Endothelial cell of umbilical vein (primary cell): ENCODE measurements at regions not wholly inside any gene's neighbourhood (a gene's known extent, or its start where the extent isn't known, plus 50 kb on each side); places are given as distances from the start of the nearest gene placed in this dataset.

Source experiments
- BruUV-seq: library from RNA; stranded (reverse); fragments of 400-500 nt; replicated peaks from 2 replicates; lab custom pipeline; 2021; lab: Mats Ljungman, UMichigan
- CTCF ChIA-PET: fragments of 300-600, 350-600 bp; sonication (Branson Sonifier 250); formaldehyde crosslinking; loops from one replicate; lab custom pipeline; 2021; ENCODE audit warnings: antibody characterized with exemption, inconsistent platforms; lab: Charles Lee
- POLR2A ChIA-PET: fragments of 300-600, 350-600 bp; sonication (Branson Sonifier 250); formaldehyde crosslinking; loops from one replicate; lab custom pipeline; 2021; ENCODE audit warnings: antibody characterized with exemption, inconsistent platforms; lab: Charles Lee
- DNase-seq: peaks from one replicate; pipeline ENCODE4 v3.0.0-alpha.2; 2011; ENCODE audit warnings: low read depth, low spot score
- FAIRE-seq: peaks from 2 replicates; lab custom pipeline; 2011; peaks lifted over from hg19 to GRCh38; lab: Jason Lieb, UNC
- H2AFZ ChIP-seq: 2 replicates; pipeline ENCODE4 v1.6.0; 2012; ENCODE audit warnings: low read depth, low read length, control low read depth, inconsistent platforms
- H3K27ac ChIP-seq: 2 replicates; pipeline ENCODE4 v1.5.1; 2011; ENCODE audit warnings: low read depth, mild to moderate bottlenecking, control low read depth, low read length, moderate library complexity; ENCODE audit not compliant: insufficient read depth
- H3K27me3 ChIP-seq, 2 experiments: 2 replicates each; pipeline versions ENCODE4 v1.6.0 to v1.6.1; 2011; ENCODE audit warnings: low read length in 2 of 2, mixed read lengths in 1 of 2; ENCODE audit not compliant: control insufficient read depth in 2 of 2, insufficient read depth in 2 of 2
- H3K36me3 ChIP-seq, 2 experiments: 2 replicates in 1 of 2; 3 replicates in 1 of 2; pipeline ENCODE4 v1.5.1; 2011; ENCODE audit warnings: low read length in 2 of 2, mild to moderate bottlenecking in 1 of 2, moderate library complexity in 1 of 2; ENCODE audit not compliant: control insufficient read depth in 2 of 2, insufficient read depth in 2 of 2; ENCODE audit errors: extremely low read depth in 1 of 2
- H3K4me1 ChIP-seq: 3 replicates; pipeline ENCODE4 v1.5.1; 2011; ENCODE audit warnings: mild to moderate bottlenecking, low read length; ENCODE audit not compliant: control insufficient read depth, insufficient read depth; ENCODE audit errors: extremely low read depth
- H3K4me2 ChIP-seq: 2 replicates; pipeline ENCODE4 v1.6.1; 2011; ENCODE audit warnings: low read length, control low read depth, mixed read lengths; ENCODE audit not compliant: insufficient read depth
- H3K4me3 ChIP-seq, 3 experiments: fragments of 200-600 bp in 1 of 3; sonication (generic), shearing (Covaris generic) in 1 of 3; replicated peaks in 1 of 3; 2 replicates each; pipeline ENCODE4 v1.5.1; 2011 to 2016; ENCODE audit warnings: control low read depth in 3 of 3, low read length in 3 of 3, mild to moderate bottlenecking in 2 of 3, inconsistent platforms in 1 of 3, low read depth in 1 of 3, moderate library complexity in 1 of 3; ENCODE audit not compliant: insufficient read depth in 1 of 3
- H3K79me2 ChIP-seq: 2 replicates; pipeline ENCODE4 v1.6.0; 2012; ENCODE audit warnings: low read length, inconsistent platforms; ENCODE audit not compliant: control insufficient read depth, insufficient read depth
- H3K9ac ChIP-seq: replicated peaks from 2 replicates; pipeline ENCODE3; 2011; ENCODE audit warnings: low read length, control low read depth; ENCODE audit not compliant: insufficient read depth; ENCODE audit errors: extremely low read depth
- H3K9me1 ChIP-seq: replicated peaks from 3 replicates; pipeline ENCODE4 v1.6.0; 2011; ENCODE audit warnings: mild to moderate bottlenecking, low read length; ENCODE audit not compliant: control insufficient read depth, insufficient read depth; ENCODE audit errors: extremely low read depth
- H3K9me3 ChIP-seq: replicated peaks from 2 replicates; pipeline ENCODE4 v1.5.1; 2012; ENCODE audit warnings: low read length, inconsistent platforms; ENCODE audit not compliant: control insufficient read depth, insufficient read depth
- H4K20me1 ChIP-seq: replicated peaks from 2 replicates; pipeline ENCODE3; 2011; ENCODE audit warnings: mild to moderate bottlenecking, low read length; ENCODE audit not compliant: control insufficient read depth, insufficient read depth; ENCODE audit errors: extremely low read depth
- CTCF ChIP-seq, 2 donors: IDR thresholded peaks; 1 replicate in 1 of 2; 2 replicates in 1 of 2; pipeline ENCODE4 v1.5.1; 2011; ENCODE audit warnings: low read length in 2 of 2, mild to moderate bottlenecking in 2 of 2, moderate library complexity in 2 of 2, control low read depth in 1 of 2, inconsistent platforms in 1 of 2, low read depth in 1 of 2; ENCODE audit not compliant: insufficient read depth in 1 of 2; ENCODE audit errors: extremely low read depth in 1 of 2
- EZH2 ChIP-seq: IDR thresholded peaks from 2 replicates; pipeline ENCODE4 v1.6.1; 2012; ENCODE audit warnings: borderline replicate concordance, low read depth, mild to moderate bottlenecking, moderate library complexity, low read length, inconsistent platforms; ENCODE audit not compliant: severe bottlenecking
- FOS ChIP-seq: IDR thresholded peaks from 2 replicates; pipeline ENCODE4 v1.6.1; 2011; ENCODE audit warnings: mild to moderate bottlenecking, low read length, moderate library complexity, borderline replicate concordance; ENCODE audit not compliant: insufficient read depth
- GATA2 ChIP-seq: IDR thresholded peaks from 2 replicates; pipeline ENCODE4 v1.7.0; 2011; ENCODE audit warnings: low read depth, mild to moderate bottlenecking, moderate library complexity, mixed read lengths, low read length; ENCODE audit not compliant: insufficient read length, insufficient read depth
- JUN ChIP-seq: IDR thresholded peaks from 2 replicates; pipeline ENCODE4 v1.6.1; 2011; ENCODE audit warnings: borderline replicate concordance, low read depth; ENCODE audit not compliant: insufficient read length, insufficient read depth
- MAX ChIP-seq: IDR thresholded peaks from 2 replicates; pipeline ENCODE4 v1.6.1; 2011; ENCODE audit not compliant: insufficient read depth, insufficient read length
- MYC ChIP-seq: IDR thresholded peaks from one replicate; pipeline ENCODE4 v1.6.1; 2011; ENCODE audit warnings: mild to moderate bottlenecking, low read depth, low read length
- POLR2A ChIP-seq: IDR thresholded peaks from 2 replicates; pipeline ENCODE4 v1.6.1; 2012; ENCODE audit warnings: low read depth, mild to moderate bottlenecking, control low read depth, low read length
- POLR2AphosphoS5 ChIP-seq: IDR thresholded peaks from 2 replicates; pipeline ENCODE4 v1.6.1; 2012; ENCODE audit warnings: low read depth, mild to moderate bottlenecking, control low read depth, low read length, moderate library complexity; ENCODE audit not compliant: insufficient read depth
- dilution Hi-C: fragments of 300-500 bp; cut with MboI; formaldehyde crosslinking; loops from one replicate; pipeline ENCODE4 v1.15.0; 2019; ENCODE audit warnings: low sequenced_read_pairs; ENCODE audit not compliant: extremely low pct_ligation_motif_present
- intact Hi-C: fragments of 100-400 bp; cut with micrococcal nuclease; formaldehyde crosslinking; loops from one replicate; pipeline ENCODE4 v1.10.0; 2022

- intact Hi-C loops (no loop called here), dilution Hi-C loops (no loop called here)
- H3K4me1 ChIP-seq = no peaks in the 10 kb centered on the region
- no peak for TF ChIP-seq GATA2
- TF ChIP-seq POLR2A = no peak
- TF ChIP-seq MAX = no peak
- TF ChIP-seq JUN = no peak
- no peak for TF ChIP-seq POLR2AphosphoS5
- TF ChIP-seq FOS = no peak
- no peak for TF ChIP-seq CTCF (IDR thresholded peaks at IDR 0.05; ENCODE audit: extremely low read depth in 1 of 2, insufficient read depth in 1 of 2, low read depth in 1 of 2, low read length in 2 of 2)
- TF ChIP-seq EZH2 = no peak
- no peak for TF ChIP-seq MYC
- no peak overlapping the region for H3K9ac ChIP-seq
- no peak overlapping the region for H2AFZ ChIP-seq
- H3K79me2 ChIP-seq = no peaks in the 10 kb centered on the region
- no peaks in the 10 kb centered on the region for H4K20me1 ChIP-seq
- H3K36me3 ChIP-seq = no peaks in the 10 kb centered on the region
- DNase-seq (no peak), FAIRE-seq (no peak)
- H3K9me1 ChIP-seq = no peaks in the 10 kb centered on the region
- H3K4me3 ChIP-seq = no peak overlapping the region
- ChIA-PET POLR2A (no interaction called here), CTCF (interaction anchor here (1.0 to 1.5 kb wide), 2 partner anchors 9 to 14 kb away, joined by 3 to 5 read pairs; no protein-coding TSS in a partner anchor)
- no peak overlapping the region for H3K27ac ChIP-seq
- no peak overlapping the region for H3K4me2 ChIP-seq
- no TSS peak for BruUV-seq
- H3K27me3 ChIP-seq = no peaks in the 10 kb centered on the region
- H3K9me3 ChIP-seq = no peaks in the 10 kb centered on the region
These were observed 508.1 kb upstream of the MAP3K7 start for GRCh38 chr6:91094806-91095475.
